HG02885 (cell line): ENCODE measurements at regions not wholly inside any gene's neighbourhood (a gene's known extent, or its start where the extent isn't known, plus 50 kb on each side); places are given as distances from the start of the nearest gene placed in this dataset.

Experiments
- ATAC-seq: cut with Tn5 transposase; IDR thresholded peaks from one replicate; pipeline ENCODE4 v1.9.1; 2021; ENCODE audit warnings: mild to moderate bottlenecking; ENCODE audit not compliant: unreplicated experiment, poor library complexity

DNA sequence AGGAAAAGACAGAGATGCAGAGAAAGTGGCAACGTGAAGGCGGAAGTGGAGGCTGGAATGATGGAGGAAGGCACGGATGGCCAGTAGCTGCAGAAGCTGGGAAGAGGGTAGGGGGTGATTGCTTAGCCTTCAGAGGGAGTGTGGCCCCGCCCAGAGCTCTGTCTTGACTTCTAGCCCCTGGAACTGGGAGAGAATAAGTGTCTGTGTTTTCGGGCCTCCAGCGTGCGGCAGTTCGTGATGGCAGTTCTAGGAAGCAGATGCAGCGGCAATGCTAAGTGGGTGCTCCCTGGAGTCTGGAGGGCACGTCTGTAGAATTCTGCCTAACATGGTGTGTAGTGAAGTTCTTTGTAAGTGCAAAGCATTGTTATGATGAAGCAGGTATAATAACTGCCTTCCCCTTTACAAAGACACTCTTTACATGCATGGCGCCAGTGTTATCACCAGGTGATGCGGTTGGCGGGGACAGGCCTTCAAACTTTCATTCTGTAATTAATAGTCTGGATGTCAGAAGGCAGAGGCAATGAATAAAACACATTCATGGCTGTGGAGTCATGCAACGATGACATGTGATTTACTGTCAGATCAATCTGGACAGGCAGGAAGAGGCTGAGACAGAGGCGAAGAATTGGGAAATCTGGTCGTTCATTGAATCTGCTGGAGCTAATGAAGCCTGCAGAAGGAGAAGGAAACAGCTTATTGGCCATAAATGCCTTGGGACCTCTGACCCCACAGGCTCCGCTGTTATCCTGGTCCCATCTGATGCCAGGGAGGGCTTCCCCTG, 228.6 kb downstream of the GLRX3 start:
- ATAC-seq, result no peak

DNA sequence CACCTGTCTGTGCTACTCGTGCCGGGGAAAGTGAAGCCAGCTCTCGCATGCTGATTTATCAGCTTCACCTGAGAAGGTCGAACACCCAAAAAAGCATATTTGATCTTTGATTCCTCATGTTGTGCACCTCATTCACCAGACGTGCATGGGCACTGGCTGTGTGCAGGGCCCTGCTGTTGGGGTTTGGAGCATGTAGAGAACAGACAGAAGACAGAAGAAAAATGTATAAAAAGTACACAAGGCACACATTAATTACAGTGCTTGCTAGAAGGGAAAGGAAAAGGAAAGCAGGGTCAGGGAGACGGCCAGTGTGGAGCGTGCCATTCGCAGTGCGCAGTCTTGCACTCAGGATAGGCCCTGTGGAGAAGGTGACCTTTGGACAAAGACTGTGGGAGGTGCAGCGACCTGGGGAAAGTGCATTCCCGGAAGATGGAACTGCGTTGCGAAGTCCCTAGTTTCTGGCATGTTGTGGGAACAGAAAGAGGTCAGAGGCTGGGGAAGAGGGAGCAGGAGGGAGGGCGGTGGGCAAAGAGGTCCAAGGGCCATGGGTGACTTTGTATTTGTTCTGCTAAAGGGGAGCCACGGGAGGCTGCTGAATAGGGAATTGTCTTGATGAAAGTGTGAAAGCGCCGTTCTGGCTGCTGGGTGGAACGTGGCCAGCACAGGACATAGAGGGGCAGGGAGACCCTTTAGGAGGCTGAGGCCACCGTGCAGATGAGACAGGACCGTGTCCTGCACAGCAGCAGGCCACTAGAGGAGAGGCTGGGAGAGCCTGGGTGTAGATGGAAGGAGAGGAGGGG, 232.8 kb downstream of the GLRX3 start:
- no peak for ATAC-seq

DNA sequence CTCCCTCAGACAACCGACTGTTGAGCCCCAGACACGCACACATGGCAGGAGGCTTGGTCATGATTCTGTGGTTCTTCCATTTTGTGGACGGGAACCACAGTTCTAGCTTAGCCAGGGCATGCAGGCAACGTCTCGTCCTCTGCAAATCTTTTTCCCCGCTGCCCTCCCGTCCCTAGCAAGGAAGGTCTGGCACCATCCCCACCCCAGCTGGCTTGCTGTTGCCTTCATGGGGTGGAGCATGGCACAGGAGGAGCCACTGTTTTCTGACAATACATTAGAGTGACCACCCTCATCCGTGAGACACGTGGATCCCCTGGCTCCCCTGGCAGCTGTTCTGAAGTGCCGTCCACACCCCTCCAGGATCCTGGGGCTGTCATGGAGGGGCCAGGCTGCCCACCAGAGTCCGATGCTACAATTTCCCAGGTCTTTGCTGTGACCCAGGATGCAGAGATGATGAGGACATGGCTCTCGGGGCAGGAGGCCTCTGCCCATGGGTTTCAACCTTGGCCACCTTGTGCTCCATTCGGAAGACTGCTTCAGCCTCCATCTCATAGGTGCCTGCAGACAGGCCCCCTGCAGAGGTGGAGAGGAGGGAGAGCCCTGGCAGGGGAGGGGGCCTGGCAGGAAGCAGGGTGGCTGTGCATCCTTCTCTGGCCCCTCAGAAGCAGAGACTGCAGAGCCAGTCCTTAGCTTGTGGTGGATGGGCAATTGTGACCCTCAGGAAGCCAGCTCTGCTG, 233.6 kb downstream of the GLRX3 start:
- no peak for ATAC-seq

DNA sequence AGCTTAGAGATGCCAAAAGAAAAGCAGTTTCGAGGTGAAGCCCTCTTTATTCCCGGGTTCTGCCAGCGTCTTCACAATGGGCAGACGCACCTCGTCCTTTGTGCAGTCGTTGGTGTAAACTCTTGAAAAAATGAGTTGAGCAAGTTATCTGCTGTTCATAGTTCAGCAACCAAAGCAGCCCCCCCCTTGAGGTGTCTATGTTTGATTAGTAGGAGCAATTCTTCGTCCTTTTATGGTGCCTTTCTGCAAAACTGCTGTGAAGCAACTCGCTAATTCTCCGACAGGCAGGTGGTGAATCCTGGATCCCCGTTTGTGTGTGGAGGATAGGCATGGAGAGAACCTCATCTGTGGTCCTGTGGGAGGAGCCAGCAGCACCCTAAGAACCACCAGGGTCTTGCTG, 234.5 kb downstream of the GLRX3 start:
- no peak for ATAC-seq

DNA sequence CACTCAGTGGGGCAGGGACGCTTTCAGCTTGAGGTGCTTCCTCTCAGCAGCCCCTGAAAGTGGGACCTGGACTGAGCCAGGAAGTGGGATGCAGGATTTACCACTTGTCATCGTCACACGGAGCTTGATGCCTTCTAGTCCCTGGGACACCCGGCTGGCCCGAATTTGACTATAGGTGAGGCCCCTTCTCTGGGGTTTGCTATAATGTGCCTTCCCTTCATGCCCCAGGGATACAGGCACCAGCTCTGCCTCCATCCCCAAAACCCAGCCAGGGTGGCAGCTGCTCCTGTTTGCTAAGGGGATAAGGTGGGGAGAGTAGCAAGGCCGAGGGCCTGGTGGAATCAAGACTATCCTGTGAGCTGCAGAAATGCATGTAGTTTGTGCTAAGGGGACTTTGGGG, 235.0 kb downstream of the GLRX3 start:
- ATAC-seq, result no peak

DNA sequence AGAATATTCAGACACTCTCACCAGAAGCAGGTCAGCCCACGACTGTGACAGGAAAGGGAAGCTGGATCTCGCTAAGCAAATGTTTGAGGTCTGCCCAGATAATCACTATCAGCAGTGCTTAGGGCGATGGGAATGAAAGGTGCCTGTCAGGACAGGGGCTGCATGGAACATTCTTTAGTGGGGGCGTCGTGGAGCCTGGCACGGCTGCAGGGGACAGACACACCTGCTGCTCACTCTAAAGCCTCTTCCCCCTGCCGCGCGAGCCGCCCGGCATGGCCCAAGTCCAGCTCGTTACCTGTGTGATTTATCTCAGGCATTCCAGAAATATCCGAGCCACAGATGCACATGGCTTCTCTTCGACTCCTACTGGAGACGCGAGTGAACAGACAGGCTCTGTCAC, 235.5 kb downstream of the GLRX3 start:
- ATAC-seq, result no peak

DNA sequence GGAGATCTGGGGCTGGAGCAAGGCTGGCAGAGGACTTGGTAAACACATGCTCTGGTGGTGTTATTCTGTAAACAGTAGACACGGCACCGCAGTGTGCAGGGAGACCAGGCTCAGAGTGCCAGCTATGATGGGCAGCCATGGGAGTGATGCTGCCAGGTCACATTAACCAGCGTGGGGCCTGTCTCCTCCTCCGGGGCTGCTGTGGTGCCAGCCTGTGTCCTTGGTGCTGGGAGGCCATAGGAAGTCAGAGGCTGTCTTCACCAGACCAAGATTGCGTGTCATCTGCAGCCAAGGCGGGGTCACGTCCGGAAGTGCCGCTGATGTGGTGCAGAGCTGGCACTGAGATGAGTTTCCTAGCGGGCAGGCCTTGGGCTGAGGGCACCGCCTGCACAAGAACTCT, 236.0 kb downstream of the GLRX3 start:
- no peak for ATAC-seq

DNA sequence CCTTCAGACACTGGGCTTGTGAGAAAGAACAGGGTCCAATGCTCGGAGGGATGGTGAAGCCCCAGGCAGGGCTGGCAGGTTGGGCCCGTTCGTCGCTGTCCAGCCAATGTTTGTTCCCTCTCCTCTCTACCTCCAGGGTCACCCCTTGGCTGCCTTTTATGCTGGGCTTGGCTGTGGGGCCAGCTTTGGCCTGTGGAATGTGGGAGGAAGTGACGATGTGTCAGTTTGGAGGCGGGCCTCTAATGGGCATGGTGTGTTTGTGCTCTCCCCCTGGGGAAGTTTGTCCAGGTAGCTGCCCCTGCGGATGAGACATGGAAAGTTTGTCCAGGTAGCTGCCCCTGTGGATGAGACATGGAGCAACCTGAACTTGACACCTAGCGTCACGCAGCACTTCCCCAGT, 236.7 kb downstream of the GLRX3 start:
- no peak for ATAC-seq

DNA sequence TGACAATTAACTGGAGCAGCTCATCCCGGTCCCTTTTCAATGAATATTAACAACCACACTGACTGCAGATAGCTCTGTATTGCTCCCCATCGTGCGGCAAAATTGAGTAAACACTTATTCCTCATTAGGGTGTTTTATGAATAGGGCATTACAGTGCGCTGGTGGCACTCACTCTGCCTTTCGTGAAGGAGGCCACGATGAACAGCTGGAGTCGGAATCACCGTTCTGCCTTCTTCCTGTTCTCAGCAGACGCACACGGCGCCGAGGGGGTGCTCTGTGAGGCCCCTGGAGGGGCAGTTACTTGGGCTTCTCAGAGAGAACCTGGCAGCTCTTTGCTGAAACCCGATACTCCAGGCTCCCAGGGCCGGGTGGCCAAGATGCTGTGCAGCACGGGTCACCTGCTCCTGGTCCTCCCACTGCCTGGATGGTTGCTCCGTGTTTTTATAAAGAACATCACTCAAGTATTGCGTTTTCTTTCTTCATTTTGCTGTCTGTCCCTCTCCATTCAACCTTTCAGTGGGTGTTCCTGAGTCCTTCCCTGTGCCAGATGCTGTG, 241.9 kb downstream of the GLRX3 start:
- ATAC-seq, result no peak

DNA sequence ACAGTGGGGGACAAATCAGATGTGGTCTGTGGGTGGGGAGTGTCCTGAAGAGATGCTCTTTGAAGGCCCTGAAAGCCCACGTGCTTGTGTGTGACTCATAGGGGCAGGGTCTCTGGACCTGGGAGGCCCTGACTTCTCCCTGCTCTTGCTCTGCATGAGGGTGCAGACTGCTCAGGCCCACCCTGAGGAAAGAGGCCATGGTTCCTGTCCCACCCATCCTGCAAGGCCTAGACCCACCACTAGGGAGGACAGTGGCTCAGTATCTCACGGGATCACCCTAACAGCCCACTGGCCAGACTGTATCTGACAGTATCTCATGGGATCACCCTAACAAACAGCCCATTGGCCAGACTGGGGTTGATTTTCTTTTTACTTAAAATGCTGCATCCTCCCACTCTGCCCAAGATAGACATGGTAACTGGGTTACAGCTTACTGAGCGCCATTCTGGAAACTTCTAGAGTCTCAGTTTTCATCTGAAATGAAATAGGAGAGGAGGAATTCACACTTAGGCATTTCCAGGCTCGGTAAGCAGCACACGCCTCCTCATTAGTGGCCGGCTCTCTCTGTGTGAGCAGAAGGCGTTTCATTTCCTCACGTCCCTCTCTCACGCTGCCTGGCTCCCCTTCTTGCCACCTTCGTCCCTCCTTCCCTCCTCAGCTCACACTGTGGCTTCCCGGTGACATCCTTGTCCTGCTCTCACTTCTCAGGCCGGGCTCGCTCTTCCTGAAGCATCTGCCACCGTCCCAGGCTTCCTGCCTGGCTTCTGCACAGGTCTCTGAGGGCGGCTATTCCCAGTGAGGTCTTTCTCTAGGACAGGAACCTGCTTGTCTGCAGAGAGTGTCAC, 242.6 kb downstream of the GLRX3 start:
- no peak for ATAC-seq

DNA sequence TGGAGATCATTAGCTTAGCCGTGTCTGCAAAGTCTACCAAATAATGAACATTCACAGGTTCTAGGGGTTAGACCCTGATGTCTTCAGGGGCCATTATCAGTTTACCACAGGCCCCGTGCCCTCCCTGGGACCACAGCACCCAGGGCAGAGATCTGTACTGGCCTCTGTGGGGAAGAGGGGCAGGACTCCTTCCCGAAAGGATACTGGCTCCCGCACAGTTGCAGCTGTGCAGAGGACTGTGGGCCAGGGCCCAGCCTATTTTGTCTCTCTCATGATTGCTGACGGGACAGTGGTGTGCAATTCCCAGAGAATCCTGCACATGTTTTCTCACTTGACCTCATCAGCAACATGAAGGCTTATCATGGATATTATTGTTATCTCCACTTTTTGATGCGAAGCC, 243.9 kb downstream of the GLRX3 start:
- no peak for ATAC-seq

DNA sequence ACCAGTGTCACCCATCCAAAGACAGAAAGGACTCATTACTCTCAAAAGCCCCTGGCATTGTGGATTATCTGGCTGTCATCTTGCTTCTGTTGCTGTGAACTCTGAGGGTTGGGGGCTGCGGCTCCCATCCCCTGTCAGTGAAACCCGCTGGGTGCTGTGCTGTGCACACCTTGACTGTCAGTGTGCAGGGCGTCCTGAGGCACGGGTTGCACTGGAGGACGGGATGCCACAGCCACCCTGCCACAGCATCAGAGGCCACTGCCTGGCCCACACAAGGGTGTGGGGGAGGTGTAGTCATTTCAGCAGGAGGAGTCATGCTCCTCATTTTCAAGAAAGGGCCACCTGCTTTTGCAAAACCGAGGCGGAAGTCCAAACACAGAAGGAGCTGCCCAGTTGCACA, 245.8 kb downstream of the GLRX3 start:
- ATAC-seq, result no peak

DNA sequence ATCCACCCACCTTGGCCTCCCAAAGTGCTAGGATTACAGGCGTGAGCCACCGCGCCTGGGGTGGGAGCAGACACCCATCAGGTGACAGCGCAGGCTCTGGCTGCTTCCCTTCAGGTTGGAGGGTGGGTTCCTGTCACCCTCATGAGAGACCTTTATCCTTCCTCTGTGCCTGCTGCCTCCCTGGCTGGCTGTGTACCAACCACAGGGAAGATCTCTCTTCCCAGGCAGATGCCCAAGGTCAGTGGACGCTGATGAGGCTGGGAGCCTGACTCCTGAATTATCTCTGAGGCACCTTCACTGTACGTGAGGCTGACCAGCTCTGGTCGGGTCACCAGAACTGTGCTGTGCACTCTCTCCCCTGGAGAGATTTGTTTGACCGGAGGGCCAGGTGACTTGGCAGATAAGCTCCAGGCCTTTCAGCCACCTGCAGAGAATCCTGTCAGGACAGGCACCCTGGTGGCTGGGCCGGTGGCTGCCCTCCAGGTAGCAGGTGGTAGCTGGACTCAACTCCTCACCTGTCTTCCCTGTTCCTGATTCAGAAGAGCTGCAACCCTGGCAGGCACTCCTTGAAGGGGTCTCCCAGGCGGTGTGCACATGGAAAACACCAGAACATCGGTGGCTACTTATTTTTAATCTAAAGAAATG, 251.9 kb downstream of the GLRX3 start:
- no peak for ATAC-seq

DNA sequence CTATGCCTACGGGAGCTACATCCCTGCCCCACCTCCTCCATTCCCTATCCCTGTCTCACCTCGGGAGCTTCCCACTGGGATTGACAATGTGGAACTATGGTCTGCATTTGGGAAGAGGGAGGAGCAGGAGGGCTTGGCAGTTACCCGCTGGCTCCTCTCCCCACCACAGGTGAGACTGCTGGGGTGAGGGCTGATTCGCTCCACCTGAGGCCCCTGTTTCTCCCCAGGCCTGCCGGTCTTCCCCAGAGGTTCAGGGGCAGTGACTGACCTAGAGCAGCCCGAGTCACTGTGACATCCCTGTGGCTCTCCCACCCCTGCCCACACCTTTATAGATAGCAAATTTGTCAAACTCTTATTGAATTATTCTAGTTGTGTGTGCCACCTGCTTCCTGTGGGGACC, 252.6 kb downstream of the GLRX3 start:
- ATAC-seq, result no peak

DNA sequence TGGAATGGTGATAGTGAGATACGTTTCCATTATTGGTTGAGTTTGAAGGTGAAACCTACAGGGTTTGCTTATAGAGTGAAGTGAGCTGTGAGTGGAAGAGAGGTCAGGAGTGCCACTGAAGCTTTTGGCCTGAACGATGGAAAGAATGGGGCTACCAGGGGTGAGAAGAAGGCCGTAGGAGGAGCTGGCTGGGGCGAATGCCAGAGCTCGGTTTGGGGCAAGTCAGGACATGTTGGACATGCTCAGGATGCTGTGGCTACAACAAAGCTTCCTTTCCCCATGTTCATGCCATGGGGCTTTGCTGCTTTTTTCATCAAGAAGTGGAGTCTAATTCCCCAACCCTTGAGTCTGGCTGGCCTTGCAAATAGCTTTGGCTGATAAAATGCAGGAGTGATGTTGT, 253.7 kb downstream of the GLRX3 start:
- no peak for ATAC-seq

DNA sequence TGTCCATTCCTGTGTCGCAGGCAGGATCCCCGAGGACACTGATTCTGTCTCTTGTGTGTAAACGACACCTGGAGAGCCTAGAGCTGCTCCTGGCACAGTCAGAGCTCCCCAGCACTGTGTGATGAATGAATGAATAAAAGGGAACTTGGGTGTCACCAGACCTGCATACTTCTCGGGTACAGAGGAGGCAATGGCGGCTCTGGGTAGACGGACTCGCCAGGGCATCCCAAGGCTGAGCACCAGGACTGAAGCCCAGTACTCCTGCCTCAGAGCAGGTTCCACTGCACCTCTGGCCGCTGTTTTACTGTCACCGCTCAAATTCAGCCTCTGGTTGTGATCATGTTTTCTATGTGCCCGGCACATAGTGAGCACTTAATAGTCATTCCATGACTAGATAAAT, 255.8 kb downstream of the GLRX3 start:
- ATAC-seq, result no peak

DNA sequence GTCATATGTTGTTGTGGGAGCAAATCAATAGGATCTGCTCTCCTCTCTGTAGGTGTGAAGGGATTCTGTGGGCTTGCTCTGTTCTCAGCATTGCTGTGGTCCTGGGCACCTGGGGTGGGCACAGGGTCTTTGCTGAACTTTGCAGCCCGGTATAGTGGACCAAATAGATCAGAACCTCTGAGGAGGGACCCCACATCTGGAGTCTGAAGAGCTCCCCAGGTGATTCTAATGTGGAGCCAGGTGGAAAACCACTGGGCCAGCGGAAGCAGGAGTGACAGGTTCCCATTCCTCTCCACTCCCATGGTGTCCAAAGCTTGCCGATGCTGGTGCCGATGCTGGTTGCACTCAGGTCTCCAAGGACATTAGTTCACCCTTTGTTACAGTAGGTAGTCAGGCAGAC, 257.2 kb downstream of the GLRX3 start:
- no peak for ATAC-seq

DNA sequence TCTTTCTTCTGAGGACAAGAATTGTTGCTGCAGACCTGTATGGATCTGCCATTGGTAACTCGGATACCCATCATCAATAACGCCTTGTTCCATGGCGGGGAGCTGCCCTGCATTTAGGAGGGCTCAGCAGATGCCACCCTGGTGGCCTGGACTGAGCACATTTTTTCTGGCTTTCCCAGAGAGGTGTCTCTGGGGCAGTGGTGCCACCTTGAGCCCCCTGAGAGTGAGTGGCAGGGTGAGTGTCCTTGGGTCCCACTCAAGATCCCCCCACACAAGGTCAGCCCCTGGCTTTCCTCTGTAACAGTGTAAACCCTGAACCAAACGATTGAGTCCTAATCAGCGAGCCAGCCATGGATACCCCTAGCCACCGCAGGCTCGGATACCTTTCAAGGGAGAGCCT, 258.6 kb downstream of the GLRX3 start:
- ATAC-seq, result no peak

DNA sequence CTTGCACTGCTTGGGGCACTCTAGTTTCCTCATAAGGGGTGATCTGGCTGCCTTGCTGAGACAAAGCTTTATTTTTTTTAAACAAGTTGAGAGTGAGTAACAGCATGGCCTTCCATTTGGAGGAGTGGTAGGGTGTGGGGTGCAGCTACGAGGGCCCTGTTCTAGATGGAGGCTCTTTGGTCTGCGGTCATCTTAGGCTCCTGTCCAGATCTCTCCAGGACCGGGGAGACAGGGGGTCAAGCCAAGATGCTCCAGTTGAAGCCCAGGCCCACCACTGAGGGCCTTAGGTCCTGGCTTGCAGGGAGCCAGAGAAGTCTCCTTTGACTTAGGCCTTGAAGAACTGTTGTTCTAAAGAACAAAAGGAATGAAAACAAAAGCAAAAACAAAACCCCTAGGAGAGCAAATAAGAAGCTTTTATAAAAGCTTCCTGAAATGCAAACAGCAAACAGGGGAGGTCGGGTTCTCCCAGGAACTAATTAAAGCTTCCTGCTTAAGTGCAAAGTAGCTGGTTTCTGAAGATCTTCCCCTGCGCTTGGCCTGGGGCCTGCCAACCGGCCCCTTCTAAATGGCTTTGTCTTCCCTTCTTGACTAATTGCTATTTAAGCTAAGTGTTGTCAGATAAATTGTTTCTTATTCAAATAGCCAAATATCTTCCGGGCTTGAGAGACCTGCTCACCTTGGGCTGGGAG, 259.2 kb downstream of the GLRX3 start:
- ATAC-seq, result no peak
